GM23338 (cell line): ENCODE measurements at regions not wholly inside any gene's neighbourhood (a gene's known extent, or its start where the extent isn't known, plus 50 kb on each side); places are given as distances from the start of the nearest gene placed in this dataset.

Experiments
- ATAC-seq: fragments of 200-7000 bp; cut with Tn5 transposase; 3 replicates; pipeline ENCODE4 v1.9.1; 2020
- DNase-seq: peaks from one replicate; pipeline ENCODE4 v3.0.0-alpha.2; 2015; ENCODE audit warnings: low spot score
- H2AFZ ChIP-seq: fragments of 200-600 bp; sonication (generic); 2 replicates; pipeline ENCODE4 v1.8.0; 2016; ENCODE audit warnings: antibody characterized with exemption, mild to moderate bottlenecking, moderate library complexity
- H3F3A ChIP-seq: fragments of 200-600 bp; sonication (generic); replicated peaks from 2 replicates; pipeline ENCODE4 v1.8.0; 2017; ENCODE audit warnings: antibody characterized with exemption, mixed run types, low read depth
- H3K27ac ChIP-seq: fragments of 200-600 bp; sonication (generic); 2 replicates; pipeline ENCODE4 v1.6.1; 2016; ENCODE audit warnings: low read depth
- H3K27me3 ChIP-seq: fragments of 200-600 bp; sonication (generic); 2 replicates; pipeline ENCODE4 v1.8.0; 2016; ENCODE audit warnings: mild to moderate bottlenecking, mixed run types, moderate library complexity; ENCODE audit not compliant: insufficient read depth
- H3K36me3 ChIP-seq: fragments of 200-600 bp; sonication (generic); 2 replicates; pipeline ENCODE4 v1.8.0; 2016; ENCODE audit warnings: mild to moderate bottlenecking; ENCODE audit not compliant: insufficient read depth
- H3K4me1 ChIP-seq: fragments of 200-600 bp; sonication (generic); 2 replicates; pipeline ENCODE4 v1.8.0; 2016; ENCODE audit warnings: mild to moderate bottlenecking, moderate library complexity; ENCODE audit not compliant: insufficient read depth
- H3K4me2 ChIP-seq: fragments of 200-600 bp; sonication (generic); 2 replicates; pipeline ENCODE4 v1.7.1; 2017; ENCODE audit warnings: mixed run types
- H3K4me3 ChIP-seq: fragments of 200-600 bp; sonication (generic); 2 replicates; pipeline ENCODE4 v1.6.1; 2016; ENCODE audit warnings: mixed run types
- H3K79me2 ChIP-seq: fragments of 200-600 bp; sonication (generic); replicated peaks from 2 replicates; pipeline ENCODE4 v1.8.0; 2017; ENCODE audit warnings: mild to moderate bottlenecking; ENCODE audit not compliant: insufficient read depth
- H3K9me2 ChIP-seq: fragments of 200-600 bp; sonication (generic); 2 replicates; pipeline ENCODE4 v1.8.0; 2017; ENCODE audit not compliant: insufficient read depth
- H4K20me1 ChIP-seq: fragments of 200-600 bp; sonication (generic); replicated peaks from 2 replicates; pipeline ENCODE4 v1.8.0; 2017; ENCODE audit warnings: mild to moderate bottlenecking; ENCODE audit not compliant: insufficient read depth
- H3K27ac Mint-ChIP-seq: 2 replicates; pipeline ENCODE4 v1.8.0; 2020; ENCODE audit warnings: inconsistent platforms, mild to moderate bottlenecking, moderate library complexity, mixed read lengths
- H3K27me3 Mint-ChIP-seq: 3 replicates; pipeline ENCODE4 v1.8.0; 2022; ENCODE audit warnings: low read depth, mild to moderate bottlenecking, moderate library complexity, mixed read lengths, inconsistent platforms; ENCODE audit not compliant: insufficient read depth, poor library complexity
- H3K36me3 Mint-ChIP-seq: 3 replicates; pipeline ENCODE4 v1.8.0; 2021; ENCODE audit warnings: low read depth, mild to moderate bottlenecking, inconsistent platforms, moderate library complexity, mixed read lengths
- H3K4me1 Mint-ChIP-seq: 3 replicates; pipeline ENCODE4 v1.8.0; 2020; ENCODE audit warnings: mild to moderate bottlenecking, inconsistent platforms, mixed read lengths
- H3K4me3 Mint-ChIP-seq: 3 replicates; pipeline ENCODE4 v1.8.0; 2021; ENCODE audit warnings: moderate library complexity, mild to moderate bottlenecking, inconsistent platforms, mixed read lengths
- H3K9me3 Mint-ChIP-seq: 3 replicates; pipeline ENCODE4 v1.8.0; 2020; ENCODE audit warnings: moderate library complexity, mild to moderate bottlenecking, inconsistent platforms, mixed read lengths
- CREB1 ChIP-seq: fragments of 250-450 bp; sonication (Bioruptor Pico); IDR thresholded peaks from 2 replicates; pipeline ENCODE4 v1.5.0; 2020; ENCODE audit warnings: low read depth, mild to moderate bottlenecking, moderate library complexity
- CTCF ChIP-seq, 2 experiments: fragments of 200-600 bp in 1 of 2; sonication (generic) in 1 of 2; conservative IDR thresholded peaks; 2 replicates each; pipeline versions ENCODE4 v1.5.1 to v1.6.1; 2016 to 2017; ENCODE audit warnings: antibody characterized with exemption in 2 of 2, low read depth in 2 of 2, mild to moderate bottlenecking in 2 of 2, moderate library complexity in 1 of 2
- ETS1 ChIP-seq: IDR thresholded peaks from 2 replicates; pipeline ENCODE4 v1.6.1; 2016; ENCODE audit warnings: antibody characterized with exemption
- EZH2 ChIP-seq: fragments of 200-600 bp; sonication (generic); IDR thresholded peaks from one replicate; pipeline ENCODE4 v1.8.0; 2017; ENCODE audit warnings: antibody characterized with exemption, mild to moderate bottlenecking, low read depth; ENCODE audit not compliant: unreplicated experiment
- EZH2phosphoT487 ChIP-seq: fragments of 200-600 bp; sonication (generic); IDR thresholded peaks from one replicate; pipeline ENCODE4 v1.8.1; 2018; ENCODE audit warnings: antibody characterized with exemption; ENCODE audit not compliant: unreplicated experiment
- NANOG ChIP-seq: IDR thresholded peaks from 2 replicates; pipeline ENCODE4 v1.6.1; 2016; ENCODE audit warnings: antibody characterized with exemption, borderline replicate concordance
- REST ChIP-seq: IDR thresholded peaks from one replicate; pipeline ENCODE4 v1.6.1; 2018; ENCODE audit warnings: antibody characterized with exemption; ENCODE audit not compliant: unreplicated experiment
- STAT1 ChIP-seq: IDR thresholded peaks from one replicate; pipeline ENCODE4 v1.6.1; 2016; ENCODE audit warnings: antibody characterized with exemption; ENCODE audit not compliant: unreplicated experiment
- ZNF114 ChIP-seq: fragments of 250-450 bp; sonication (Bioruptor Pico); IDR thresholded peaks from 2 replicates; pipeline ENCODE4 v1.5.0; 2020; ENCODE audit warnings: mild to moderate bottlenecking, moderate library complexity
- ZNF331 ChIP-seq: fragments of 250-450 bp; sonication (Bioruptor Pico); IDR thresholded peaks from 2 replicates; pipeline ENCODE4 v1.5.0; 2020; ENCODE audit warnings: low read depth, mild to moderate bottlenecking, moderate library complexity
- ZNF462 ChIP-seq: fragments of 250-450 bp; sonication (Bioruptor Pico); IDR thresholded peaks from 2 replicates; pipeline ENCODE4 v1.5.0; 2020; ENCODE audit warnings: mild to moderate bottlenecking, moderate library complexity

- Histone ChIP-seq H3K36me3 (peaks cover 9% of the 10 kb centered on the region; the same call in 1 of the 2 replicates), H3K9me2 (peaks cover 5% of the 10 kb centered on the region; the same call in 1 of the 2 replicates), H3K27ac (no peak overlapping the region), H3F3A (no peaks in the 10 kb centered on the region), H3K79me2 (no peaks in the 10 kb centered on the region), H3K4me1 (0 out of 2 replicates have a peak, but pooled peaks cover 7% of the 10 kb centered on the region), H3K4me2 (no peak overlapping the region), H3K4me3 (no peak overlapping the region), H2AFZ (no peak overlapping the region), H4K20me1 (no peaks in the 10 kb centered on the region), H3K27me3 (no peaks in the 10 kb centered on the region)
- DNase-seq: no peak
- Mint-ChIP-seq H3K27me3 (no peaks in the 10 kb centered on the region), H3K36me3 (peaks cover 34% of the 10 kb centered on the region), H3K4me3 (no peak overlapping the region), H3K27ac (no peak overlapping the region), H3K9me3 (peaks cover 33% of the 10 kb centered on the region), H3K4me1 (no peaks in the 10 kb centered on the region)
- TF ChIP-seq CTCF (conservative IDR thresholded peaks at IDR 0.05; ENCODE audit: low read depth in 2 of 2): no peak
- TF ChIP-seq REST: no peak
- no peak for TF ChIP-seq ZNF114
- no peak for TF ChIP-seq ZNF462 (CRISPR knock-in tag)
- TF ChIP-seq EZH2phosphoT487: no peak
- TF ChIP-seq CREB1 (CRISPR knock-in tag): no peak
- TF ChIP-seq NANOG: no peak
- TF ChIP-seq EZH2: no peak
- TF ChIP-seq STAT1: no peak
- TF ChIP-seq ETS1: no peak
- TF ChIP-seq ZNF331 (CRISPR knock-in tag): no peak
- no peak for ATAC-seq
Observed at GRCh38 chr4:18816228-18816895, 794.8 kb upstream of the LCORL start.
